ENCODE measurements at regions not wholly inside any gene's neighbourhood (a gene's known extent, or its start where the extent isn't known, plus 50 kb on each side); places are given as distances from the start of the nearest gene placed in this dataset.
"Not testable (repeated sequence)": the region's sequence is repeated elsewhere in the genome, so short reads cannot be mapped to it uniquely, and the experiment has no call there.

DNA sequence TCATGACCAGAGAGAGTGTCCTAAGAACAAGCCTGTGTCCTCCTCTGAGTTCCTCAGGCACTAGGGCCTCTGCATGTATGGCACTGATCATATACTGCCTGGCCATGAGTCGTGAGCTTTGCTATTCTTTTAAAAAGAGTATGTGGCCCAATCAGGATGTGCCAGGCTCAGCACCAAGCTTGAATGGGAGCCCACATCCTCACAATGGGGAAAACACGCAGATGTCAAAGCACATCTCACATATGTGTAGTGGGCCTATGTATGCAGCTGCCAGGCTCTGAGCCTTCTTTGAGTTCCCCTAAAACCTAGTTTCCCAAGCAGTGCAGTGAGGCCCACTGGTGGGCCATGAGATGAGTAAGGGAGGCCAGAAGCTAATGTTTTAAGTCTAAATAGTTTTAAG lies 69.9 kb upstream of the SLC1A4 start:
- DNase-seq, result no peak

GRCh38 chr2:64922482-64923384 lies 66.5 kb upstream of the SLC1A4 start:
- DNase-seq, result no peak

DNA sequence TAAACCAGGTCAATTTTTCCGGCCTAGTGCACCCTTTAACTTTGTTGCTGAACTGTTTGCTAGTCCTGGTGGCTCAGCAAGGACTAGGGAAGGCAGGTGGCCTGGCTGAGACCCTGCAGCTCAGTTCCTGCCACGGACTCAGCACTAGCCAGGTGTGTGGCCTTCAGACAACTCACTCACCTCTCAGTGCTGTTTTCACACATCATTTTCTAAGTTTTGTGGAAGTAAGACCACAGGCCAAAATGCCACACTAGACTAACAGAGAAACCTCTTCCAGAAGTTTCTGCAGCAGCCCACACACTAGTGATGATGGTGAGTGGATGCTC lies 65.9 kb upstream of the SLC1A4 start:
- DNase-seq, result no peak

DNA sequence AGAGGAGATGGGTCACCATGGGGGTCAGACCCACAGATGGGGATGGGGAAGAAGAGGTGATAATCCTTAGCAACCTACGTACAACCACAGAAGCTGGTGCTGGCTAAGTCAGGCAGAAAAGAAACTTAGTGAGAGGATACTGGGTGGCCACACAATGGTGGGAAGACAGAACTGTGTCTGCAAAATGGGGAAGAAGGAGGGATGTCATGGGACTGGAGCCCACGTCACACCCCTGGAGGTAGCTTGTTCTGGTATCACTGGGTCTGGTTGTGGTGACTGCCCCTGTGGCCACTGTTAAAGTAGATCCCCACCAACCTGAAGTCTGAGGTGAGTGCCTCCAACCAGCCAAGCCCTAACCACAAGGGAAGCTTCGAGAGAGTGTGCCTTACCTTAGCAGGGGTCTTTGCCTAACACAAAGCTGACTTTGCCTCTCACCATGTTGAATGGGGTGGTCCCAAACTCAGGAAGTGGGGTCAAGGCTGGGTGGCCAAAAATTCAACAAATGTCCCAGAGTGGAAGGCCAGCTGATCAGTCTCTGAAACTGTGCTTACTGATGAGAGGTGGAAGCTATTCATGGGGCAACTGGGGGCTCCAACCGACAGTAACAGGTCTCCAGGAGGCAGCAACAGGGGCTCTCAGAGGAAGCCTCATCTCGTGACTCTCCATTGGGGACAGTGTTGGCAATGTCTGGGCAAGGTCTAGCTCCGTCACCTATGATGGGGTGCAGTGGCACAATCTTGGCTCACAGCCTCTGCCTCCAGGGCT lies 64.8 kb upstream of the SLC1A4 start:
- no peak for DNase-seq

DNA sequence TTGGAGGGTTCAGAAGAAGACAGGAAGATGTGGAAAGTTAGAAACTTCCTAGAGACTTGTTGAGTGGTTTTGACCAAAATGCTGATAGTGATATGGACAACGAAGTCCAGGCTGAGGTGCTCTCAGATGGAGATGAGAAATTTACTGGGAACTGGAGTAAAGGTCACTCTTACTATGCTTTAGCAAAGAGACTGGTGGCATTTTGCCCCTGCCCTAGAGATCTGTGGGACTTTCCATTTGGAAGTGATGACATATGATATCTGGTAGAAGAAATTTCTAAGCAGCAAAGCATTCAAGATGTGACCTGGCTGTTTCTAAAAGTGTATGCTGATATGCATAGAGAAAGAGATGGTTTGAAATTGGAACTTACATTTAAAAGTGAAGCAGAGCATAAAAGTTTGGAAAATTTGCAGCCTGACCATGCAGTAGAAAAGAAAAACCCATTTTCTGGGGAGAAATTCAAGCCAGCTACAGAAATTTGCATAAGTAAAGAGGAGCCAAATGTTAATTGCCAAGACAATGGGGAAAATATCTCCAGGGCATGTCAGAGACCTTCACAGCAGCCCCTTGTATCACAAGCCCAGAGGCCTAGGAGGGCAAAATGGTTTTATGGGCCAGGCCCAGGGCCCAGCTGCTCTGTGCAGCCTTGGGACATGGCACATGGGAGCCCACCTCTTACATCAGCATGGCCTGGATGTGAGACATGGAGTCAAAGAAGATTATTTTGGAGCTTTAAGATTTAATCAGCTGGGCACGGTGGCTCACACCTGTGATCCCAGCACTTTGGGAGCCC lies 63.1 kb upstream of the SLC1A4 start:
- not testable (repeated sequence) for DNase-seq

GRCh38 chr2:64928813-64929212 lies 60.4 kb upstream of the SLC1A4 start:
- DNase-seq, result no peak

GRCh38 chr2:64929333-64929732 lies 59.9 kb upstream of the SLC1A4 start:
- DNase-seq, result peak; percentile 71

- no peak for DNase-seq
Observed at GRCh38 chr2:64930258-64930671, 58.9 kb upstream of the SLC1A4 start.

- DNase-seq, result no peak
Observed at GRCh38 chr2:64931246-64932115, 57.7 kb upstream of the SLC1A4 start.

GRCh38 chr2:64932116-64932370 lies 57.2 kb upstream of the SLC1A4 start:
- DNase-seq, result no peak

- DNase-seq, result peak; percentile 91
Observed at GRCh38 chr2:64932371-64933216, 56.6 kb upstream of the SLC1A4 start.

- no peak for DNase-seq
Observed at GRCh38 chr2:64934530-64934929, 54.7 kb upstream of the SLC1A4 start.

DNA sequence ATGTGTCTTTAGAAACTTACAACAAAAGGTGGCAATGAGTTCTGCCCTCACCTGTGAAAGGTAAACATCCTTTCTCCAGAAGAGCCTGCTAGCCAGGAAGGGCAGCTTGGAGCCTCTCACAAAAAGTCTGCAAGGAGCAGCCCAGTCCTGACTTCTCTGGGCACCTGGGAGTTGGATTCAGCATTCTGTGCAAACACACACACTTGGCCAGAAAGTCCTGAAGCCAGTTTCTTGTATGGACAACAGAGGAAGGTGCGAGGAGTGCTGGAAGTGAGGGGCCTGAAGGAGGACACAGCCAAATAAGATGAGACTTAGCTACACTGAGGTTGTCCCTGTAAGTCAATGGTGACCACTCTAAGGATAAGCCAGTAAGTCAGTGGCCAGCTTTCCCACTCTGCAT lies 52.4 kb upstream of the SLC1A4 start:
- DNase-seq, result no peak

DNA sequence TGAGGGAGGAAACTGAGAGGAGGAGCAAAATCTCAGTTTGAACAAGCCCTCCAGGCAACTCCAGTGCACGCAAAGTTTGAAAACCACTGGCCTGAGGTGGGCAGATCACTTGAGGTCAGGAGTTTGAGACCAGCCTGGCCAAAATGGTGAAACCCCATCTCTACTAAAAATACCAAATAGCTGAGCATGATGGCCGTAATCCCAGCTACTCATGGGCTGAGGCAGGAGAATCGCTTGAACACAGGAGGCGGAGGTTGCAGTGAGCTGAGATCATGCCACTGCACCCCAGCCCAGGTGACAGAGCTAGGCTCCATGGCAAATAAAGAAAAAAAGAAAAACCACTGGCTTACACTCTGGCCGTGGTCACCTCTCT lies 51.9 kb upstream of the SLC1A4 start:
- not testable (repeated sequence) for DNase-seq

DNA sequence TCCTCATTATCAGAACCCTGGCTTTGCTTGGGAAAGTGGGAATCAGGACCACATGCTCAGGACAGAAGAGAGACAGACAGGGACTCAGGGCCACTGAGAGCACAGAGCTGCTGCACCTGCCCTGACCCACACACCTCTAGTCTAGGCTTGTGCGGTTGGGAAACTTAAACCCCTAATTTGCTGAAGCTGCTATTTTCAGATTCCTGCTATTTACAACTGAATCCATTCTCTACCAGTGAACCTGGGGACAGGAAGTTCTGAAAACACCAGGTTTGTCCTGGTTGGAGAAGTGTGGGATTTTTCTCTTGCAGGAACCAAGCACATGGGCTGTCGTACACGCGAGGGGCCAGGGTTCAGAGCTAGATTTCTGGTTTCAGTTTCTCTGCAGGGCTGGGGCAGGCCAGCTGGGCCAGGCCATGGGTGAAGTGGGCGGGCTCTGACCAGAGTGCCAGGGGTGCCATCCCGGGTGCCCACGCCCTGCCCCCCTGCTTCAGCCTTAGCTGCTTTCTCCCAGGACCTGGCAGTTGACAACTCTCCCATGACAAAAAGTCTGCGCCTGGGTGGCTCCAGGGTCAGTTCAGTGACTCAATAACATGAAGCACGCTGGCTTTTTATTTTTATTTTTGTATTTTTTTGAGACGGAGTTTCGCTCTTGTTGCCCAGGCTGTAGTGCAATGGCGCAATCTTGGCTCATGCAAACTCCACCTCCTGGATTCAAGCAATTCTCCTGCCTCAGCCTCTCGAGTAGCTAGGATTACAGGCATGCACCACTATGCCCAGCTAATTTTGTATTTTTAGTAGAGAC lies 51.3 kb upstream of the SLC1A4 start:
- DNase-seq, result no peak

- DNase-seq, result no peak
Observed at GRCh38 chr2:64938607-64939285, 50.5 kb upstream of the SLC1A4 start.

DNA sequence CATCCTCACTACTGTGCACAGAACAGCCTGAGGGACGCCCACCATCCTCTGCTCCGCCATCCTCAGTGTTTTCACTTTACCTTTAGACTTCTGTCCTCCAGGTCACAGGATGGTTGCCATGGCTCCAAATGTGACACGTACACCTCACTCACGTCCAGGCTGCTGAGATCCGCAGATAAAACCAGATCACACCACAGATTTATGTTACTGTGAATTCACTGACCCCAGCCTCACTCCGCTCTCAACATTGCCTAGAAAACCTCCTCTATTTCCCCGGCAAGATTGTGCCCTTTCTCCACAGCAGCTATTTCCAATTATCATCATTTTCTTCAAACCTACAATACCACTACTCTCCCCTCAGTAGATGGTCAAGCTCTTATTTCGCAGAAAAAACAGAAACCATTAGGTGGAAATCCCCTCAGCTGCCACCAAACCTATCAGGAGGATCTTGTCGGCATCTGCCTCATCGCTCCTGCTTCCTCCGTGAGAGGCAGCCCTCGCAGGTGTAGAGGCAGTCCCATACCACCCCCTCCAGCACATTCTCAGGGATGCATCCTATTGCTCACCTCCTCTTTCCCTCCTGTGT lies 49.8 kb upstream of the SLC1A4 start:
- DNase-seq, result no peak
